ENCODE measurements at regions not wholly inside any gene's neighbourhood (a gene's known extent, or its start where the extent isn't known, plus 50 kb on each side); places are given as distances from the start of the nearest gene placed in this dataset.

DNA sequence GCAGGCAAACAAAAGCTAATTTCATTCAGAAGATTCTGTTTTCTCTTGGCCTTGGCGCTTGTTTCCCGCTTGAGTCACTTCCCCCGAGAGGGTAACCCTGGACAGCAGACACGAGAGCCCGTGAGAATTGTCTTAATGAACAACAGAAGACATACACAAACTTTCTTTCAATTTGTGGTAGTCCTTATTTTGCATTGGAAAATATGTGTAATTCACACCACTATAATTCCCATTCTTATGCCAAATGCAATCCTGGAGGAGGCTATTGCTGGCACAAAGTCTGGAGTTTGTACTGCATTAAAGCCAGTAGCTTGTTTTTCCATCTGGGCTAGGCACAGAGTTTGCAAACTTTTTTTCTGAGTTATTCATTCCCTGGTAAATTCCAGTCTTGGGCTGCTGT lies 109.8 kb upstream of the IVNS1ABP start:
- no peak for TF ChIP-seq CTCF (IDR thresholded peaks at IDR 0.05 in 4 of 5, conservative IDR thresholded peaks at IDR 0.05 in 1 of 5)
- TF ChIP-seq POLR2A (IDR thresholded peaks at IDR 0.05), result no peak
